Lung (tissue), 11 donors: ENCODE measurements at regions not wholly inside any gene's neighbourhood (a gene's known extent, or its start where the extent isn't known, plus 50 kb on each side); places are given as distances from the start of the nearest gene placed in this dataset.

Experiments used
- ATAC-seq: fragments of 200-7000 bp; cut with Tn5 transposase; one replicate; pipeline ENCODE4 v1.9.1; 2020; ENCODE audit warnings: moderate number of reproducible peaks; ENCODE audit not compliant: insufficient read depth, low FRiP score
- DNase-seq, 3 donors: peaks; one replicate each; pipeline ENCODE4 v3.0.0-alpha.2; 2013 to 2017
- H3K27ac ChIP-seq, 2 donors: one replicate each; pipeline ENCODE4 v1.5.1; 2013; ENCODE audit warnings: mild to moderate bottlenecking in 2 of 2, moderate library complexity in 2 of 2, control low read depth in 1 of 2, inconsistent platforms in 1 of 2, low read depth in 1 of 2, low read length in 1 of 2
- H3K27me3 ChIP-seq, 3 donors: one replicate each; pipeline ENCODE4 v1.5.1; 2013; ENCODE audit warnings: low read length in 2 of 3; ENCODE audit not compliant: control insufficient read depth in 3 of 3, insufficient read depth in 3 of 3
- H3K36me3 ChIP-seq, 4 donors: one replicate each; pipeline ENCODE4 v1.5.1; 2013; ENCODE audit warnings: low read length in 4 of 4, mild to moderate bottlenecking in 1 of 4, moderate library complexity in 1 of 4; ENCODE audit not compliant: control insufficient read depth in 4 of 4, insufficient read depth in 4 of 4
- H3K4me1 ChIP-seq, 5 donors: one replicate each; pipeline ENCODE4 v1.5.1; 2013; ENCODE audit warnings: low read length in 5 of 5, mild to moderate bottlenecking in 2 of 5, moderate library complexity in 1 of 5; ENCODE audit not compliant: control insufficient read depth in 5 of 5, insufficient read depth in 5 of 5
- H3K4me3 ChIP-seq: one replicate; pipeline ENCODE4 v1.5.1; 2013; ENCODE audit warnings: mild to moderate bottlenecking, control low read depth, moderate library complexity
- H3K9ac ChIP-seq, 2 donors: one replicate each; pipeline ENCODE4 v1.5.1; 2013; ENCODE audit warnings: low read length in 2 of 2, control low read depth in 1 of 2; ENCODE audit not compliant: insufficient read depth in 1 of 2
- H3K9me3 ChIP-seq, 4 donors: one replicate each; pipeline ENCODE4 v1.5.1; 2013; ENCODE audit warnings: low read length in 3 of 4, mild to moderate bottlenecking in 1 of 4, moderate library complexity in 1 of 4; ENCODE audit not compliant: control insufficient read depth in 4 of 4, insufficient read depth in 3 of 4
- CTCF ChIP-seq: IDR thresholded peaks from 2 replicates; pipeline ENCODE4 v1.5.1; 2012; ENCODE audit warnings: mild to moderate bottlenecking; ENCODE audit errors: control extremely low read depth, extremely low read depth
- WGBS, 2 donors: extraction: QIAGEN DNeasy Blood & Tissue Kit; methylation state at CpG; one replicate each; pipeline ENCODE4 v1.1.7; 2013; 5-methylcytosine and 5-hydroxymethylcytosine counted together
- donor health status: control.
- donor health status: control.
- donor health status: Bipolar disorder and iron deficiency.
- donor health status: healthy.
- donor health status: DM: yes; HTN: yes; CAD: no.

- no peak for TF ChIP-seq CTCF
Observed at GRCh38 chr7:156034397-156034796, 222.1 kb upstream of the SHH start.

GRCh38 chr7:156032973-156033372 is 220.7 kb upstream of the SHH start:
- no peak for DNase-seq
- Histone ChIP-seq H3K27me3 (no peaks in the 10 kb centered on the region), H3K4me1 (no peaks in the 10 kb centered on the region), H3K9ac (no peak overlapping the region), H3K36me3 (no peaks in the 10 kb centered on the region), H3K27ac (no peak overlapping the region), H3K9me3 (peaks cover 0 to 7% (median 0%) of the 10 kb centered on the region in 4 donors), H3K4me3 (no peak overlapping the region)
- no peak for ATAC-seq
- TF ChIP-seq CTCF, result no peak

More at GRCh38 chr7:156034397-156034796, 222.1 kb upstream of the SHH start:
- Histone ChIP-seq H3K27me3 (no peaks in the 10 kb centered on the region), H3K4me3 (no peak overlapping the region), H3K9ac (no peak overlapping the region), H3K36me3 (no peaks in the 10 kb centered on the region), H3K27ac (no peak overlapping the region), H3K4me1 (no peaks in the 10 kb centered on the region), H3K9me3 (peaks cover 0 to 7% (median 0%) of the 10 kb centered on the region in 4 donors)
- DNase-seq (no peak), ATAC-seq (no peak)
- WGBS, 2 donors, result 15 to 37% methylated on average over 3 of the region's 3 CpGs

- Histone ChIP-seq H3K4me3 (no peak overlapping the region), H3K9ac (no peak overlapping the region), H3K27ac (no peak overlapping the region), H3K9me3 (peaks cover 0 to 7% (median 0%) of the 10 kb centered on the region in 4 donors), H3K4me1 (no peaks in the 10 kb centered on the region), H3K27me3 (peaks cover 0 to 2% (median 0%) of the 10 kb centered on the region in 3 donors), H3K36me3 (no peaks in the 10 kb centered on the region)
- ATAC-seq (no peak), DNase-seq (no peak)
- 92 to 93% methylated on average over 7 of the region's 7 CpGs for WGBS, 2 donors
- TF ChIP-seq CTCF, result no peak
Observed at GRCh38 chr7:156031679-156032478, 219.6 kb upstream of the SHH start.
